ENCODE measurements at regions not wholly inside any gene's neighbourhood (a gene's known extent, or its start where the extent isn't known, plus 50 kb on each side); places are given as distances from the start of the nearest gene placed in this dataset.

DNA sequence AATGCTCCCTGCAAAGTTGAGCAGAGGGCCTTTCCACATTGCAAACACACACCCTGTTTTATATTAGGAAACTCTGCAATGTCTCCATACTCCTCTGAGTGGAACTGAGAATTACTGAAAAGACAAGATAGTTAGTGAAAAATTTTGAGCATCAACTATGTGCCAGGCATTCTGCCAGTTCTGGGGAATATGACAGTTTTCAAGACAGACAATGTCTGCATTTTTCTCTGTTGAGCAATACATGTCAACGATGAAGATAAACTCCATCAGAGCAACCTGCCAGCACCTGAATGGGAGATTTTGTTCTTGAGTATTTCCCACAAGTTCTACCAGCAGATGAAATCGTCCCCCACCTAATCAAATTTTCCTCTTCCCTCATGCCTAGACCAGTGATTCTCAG, 203.4 kb upstream of the BMPER start:
- DNase-seq = no peak

DNA sequence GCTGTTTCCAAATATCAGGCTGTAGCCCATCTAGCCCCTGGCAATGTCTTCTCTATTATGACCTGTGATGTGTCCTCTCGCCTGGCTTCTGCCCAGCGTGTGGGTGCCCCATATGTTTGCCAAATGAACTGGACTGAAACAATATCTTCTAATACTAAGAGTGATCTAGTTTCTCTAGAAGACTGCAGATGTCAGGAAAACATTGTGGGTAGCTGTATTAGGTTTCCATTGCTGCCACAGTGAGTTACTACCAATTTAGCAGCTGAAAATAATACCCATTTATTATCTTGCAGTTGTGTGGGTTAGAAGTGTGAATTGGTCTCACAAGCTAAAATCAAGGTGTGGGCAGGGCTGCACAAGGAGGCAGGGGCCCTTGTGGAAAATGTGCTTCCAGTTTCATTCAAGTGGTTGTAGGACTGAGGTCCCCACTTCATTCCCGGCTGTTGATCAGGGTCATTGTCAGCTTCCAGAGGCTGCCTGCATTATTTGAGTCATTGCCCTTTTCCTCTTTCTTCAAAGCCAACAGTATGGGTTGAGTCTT, 202.8 kb upstream of the BMPER start:
- DNase-seq = no peak

DNA sequence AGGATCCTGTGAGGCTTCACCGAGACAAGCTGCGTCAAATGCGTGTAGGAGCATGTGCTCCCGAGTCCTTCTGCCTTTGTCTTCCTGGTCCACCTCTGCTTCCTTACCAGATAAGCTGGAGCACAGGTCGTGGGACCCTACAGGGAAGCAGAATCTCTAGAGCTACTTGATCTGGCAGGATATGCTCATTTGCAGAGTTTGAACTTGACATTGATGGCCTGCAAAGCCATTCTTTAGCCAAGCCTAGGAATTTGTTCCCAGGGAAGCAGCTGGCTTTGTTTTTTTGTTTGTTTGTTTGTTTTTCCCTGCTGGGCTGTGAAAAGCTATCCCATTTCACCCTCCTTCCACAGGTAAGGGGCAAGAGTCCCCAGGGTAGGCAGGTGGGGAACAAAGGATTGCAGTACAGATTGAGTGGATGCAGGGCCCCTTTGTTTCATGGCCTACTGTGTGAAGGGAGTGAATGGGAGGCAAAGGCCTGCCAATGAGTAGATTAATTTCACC, 200.0 kb upstream of the BMPER start:
- DNase-seq = no peak

DNA sequence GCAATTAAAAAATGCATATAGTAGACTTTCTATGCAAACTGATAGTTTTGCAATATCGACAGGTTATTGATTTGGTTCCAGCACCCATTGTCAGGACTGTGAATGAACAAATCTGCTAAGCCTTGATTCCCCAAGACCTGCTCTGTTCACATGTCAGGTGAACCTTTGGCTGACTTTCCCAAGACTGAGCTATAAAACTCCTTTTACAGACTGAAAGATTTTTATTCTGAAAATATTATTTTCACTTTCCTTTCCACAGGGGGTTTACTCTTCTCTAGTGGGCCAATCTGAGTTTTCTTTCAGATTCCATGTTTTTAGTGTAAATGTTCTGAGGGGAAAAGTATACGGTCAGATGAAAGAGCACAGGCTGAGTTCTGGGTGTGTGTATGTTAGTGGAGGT, 199.2 kb upstream of the BMPER start:
- no peak for DNase-seq

DNA sequence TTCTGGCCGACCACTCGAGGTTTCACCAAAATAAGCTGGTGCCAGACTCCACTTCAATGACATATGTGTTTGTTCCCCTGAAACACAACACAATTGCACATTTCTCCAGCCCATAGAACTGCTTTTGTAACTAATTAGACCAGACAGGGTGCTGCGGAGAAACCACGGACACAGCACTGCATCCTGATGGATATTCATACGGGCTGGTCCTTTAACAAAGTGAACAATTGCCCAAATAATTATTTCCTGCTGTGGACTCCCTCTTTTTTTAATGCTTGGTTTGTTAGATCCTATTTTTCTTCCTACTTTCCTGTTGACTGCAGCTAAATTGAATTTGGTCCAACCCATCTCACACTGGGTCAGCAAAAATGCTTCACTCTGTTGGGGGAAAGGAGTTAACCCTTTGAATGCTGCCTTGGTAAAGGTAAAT, 198.6 kb upstream of the BMPER start:
- no peak for DNase-seq

DNA sequence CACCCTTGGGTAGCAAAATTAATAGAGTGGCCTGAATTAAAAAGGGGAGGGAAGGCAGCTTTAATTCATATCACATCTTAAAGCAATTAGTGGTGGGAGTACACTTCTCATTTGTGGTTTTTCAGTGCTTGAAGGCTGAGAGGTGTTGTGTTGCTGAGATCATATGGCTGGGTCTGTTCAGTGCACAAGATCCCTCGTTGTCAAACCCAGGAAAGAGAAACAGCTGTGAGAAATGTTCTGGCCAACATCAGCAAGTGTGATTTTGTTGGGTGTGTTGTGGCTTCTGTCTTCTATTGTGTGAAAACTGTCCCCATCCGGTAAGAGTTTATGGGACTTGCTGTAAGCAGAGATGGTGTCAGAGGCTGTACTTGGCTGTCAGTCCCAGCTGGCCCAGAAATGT, 197.9 kb upstream of the BMPER start:
- DNase-seq = no peak

DNA sequence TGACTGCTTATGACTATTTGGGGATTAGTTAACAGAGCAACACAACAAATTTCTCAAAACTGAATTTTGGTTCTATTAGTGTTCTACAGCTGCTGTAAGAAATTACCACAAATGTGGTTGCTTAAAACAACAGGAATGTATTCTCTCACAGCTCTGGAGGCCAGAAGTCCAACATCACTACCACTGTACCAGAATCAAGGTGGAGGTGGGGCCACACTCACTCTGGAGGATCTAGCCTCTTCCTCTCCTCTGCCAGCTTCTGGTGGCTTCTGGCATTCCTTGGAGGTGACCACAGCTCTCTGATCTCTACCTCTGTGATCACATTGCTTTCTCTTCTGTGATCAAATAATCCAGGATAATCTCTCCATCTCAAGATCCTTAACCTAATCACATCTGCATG, 194.7 kb upstream of the BMPER start:
- no peak for DNase-seq

DNA sequence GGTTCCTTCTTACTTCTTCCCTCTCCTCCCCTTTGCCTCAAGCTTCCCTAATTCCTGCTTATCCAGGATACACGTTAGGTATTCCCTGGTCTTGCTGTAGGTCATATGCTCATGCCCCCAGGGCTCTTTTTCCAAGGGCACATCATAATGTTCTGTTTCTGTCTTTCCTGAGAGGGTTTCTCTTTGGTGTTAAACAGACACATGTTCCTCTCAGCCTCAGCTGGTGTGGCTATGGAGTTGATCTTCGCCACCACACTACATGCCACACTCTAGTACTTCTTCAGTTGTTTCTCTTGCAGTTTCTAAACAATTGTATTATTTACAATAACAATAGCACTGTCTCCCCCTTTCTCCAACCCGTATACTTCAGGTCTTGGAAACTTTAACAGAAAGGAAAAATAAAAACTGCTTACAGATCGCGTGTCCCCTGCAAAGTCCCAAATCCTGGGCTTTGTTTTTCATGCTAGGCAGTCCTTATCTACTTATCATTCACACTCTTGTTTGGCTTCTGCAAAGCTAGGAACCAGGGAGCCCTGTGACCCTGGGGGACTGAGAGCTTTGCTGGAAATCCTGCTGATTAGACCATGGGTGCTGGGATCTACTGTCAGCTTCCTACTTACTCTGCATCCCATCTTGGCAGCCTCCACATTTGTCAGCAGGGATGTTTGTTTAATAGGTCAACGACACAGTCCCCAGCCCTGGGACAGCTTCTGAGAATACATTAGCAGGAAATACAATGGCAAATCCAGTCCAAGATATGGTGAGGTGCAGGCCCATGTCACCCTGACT, 193.9 kb upstream of the BMPER start:
- no peak for DNase-seq

DNA sequence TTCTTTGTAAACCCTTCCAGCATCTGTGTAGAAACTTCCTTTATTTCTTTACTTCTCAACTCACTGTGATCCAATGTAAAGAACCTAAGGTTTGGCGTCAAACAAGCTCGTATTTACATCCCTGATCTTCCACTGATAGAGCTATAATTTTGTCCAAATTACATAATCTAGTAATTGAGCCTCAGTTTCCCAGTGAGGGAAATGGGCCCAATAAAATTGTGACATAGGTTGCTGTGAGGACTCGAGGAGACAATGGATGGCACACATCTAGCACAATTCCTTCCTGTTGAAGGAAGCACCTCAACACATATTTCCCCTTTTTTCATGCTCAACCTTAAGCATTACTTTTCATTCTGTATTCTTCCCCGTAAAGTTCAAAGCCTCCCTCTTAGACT, 193.3 kb upstream of the BMPER start:
- DNase-seq = no peak

DNA sequence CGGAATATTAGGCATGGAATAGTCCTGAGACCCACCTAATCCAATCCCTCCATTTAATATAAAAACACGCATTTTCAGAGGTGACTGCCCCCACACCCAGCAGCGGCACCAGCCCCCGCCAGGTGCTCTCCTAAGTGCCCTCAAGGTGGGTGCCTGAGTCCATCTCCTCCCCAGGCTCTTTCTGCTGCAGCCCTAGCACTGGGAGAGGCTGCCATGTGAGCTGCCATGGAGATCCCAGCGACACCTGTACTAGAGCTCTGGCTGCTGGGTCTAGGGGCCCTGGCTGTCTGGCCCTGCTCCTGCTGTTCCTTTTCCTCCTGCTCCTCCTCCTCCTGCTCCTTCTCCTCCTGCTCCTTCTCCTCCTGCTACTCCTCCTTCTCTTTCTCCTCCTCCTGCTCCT, 191.1 kb upstream of the BMPER start:
- no peak for DNase-seq

DNA sequence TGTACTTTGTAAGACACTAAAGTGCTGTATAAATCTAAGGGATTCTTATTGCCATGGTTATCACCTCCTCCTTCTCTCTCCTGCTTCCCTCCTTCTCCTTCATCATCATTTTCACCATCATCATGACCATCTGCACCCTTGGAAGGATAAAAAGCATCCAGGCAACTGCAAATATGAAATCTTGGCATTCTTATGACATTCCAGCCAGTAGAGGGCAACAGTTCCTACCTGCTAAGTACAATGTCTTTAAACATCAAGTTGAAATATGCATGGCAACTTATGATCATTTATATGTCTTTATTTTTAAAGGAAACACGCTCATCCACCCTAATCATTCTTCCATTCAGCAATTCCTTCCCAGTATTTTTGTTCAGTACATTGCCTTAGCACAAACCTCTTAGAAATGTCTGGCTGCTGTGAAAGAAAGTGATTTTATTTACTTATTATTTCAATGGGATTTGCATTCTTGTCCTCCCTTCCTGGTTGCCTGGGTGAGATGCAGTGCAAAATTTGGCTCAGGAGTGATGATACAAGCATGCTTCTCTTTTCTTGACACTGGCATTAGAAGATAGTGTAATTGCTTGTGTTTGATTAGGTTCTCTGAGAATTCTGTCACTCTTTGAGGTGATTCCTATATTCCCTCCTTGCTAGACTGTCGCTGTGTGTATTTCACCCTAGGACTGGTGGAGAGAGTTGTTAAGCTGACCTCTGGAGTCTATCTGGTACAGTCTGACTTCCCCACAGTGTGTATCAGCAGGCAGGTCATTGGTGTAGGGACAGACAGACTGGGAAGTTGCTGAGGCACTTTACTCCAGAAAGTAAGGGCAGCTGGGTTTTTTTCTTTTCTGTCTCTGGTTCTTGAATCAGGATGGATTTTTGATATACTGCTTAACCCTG, 188.5 kb upstream of the BMPER start:
- no peak for DNase-seq

DNA sequence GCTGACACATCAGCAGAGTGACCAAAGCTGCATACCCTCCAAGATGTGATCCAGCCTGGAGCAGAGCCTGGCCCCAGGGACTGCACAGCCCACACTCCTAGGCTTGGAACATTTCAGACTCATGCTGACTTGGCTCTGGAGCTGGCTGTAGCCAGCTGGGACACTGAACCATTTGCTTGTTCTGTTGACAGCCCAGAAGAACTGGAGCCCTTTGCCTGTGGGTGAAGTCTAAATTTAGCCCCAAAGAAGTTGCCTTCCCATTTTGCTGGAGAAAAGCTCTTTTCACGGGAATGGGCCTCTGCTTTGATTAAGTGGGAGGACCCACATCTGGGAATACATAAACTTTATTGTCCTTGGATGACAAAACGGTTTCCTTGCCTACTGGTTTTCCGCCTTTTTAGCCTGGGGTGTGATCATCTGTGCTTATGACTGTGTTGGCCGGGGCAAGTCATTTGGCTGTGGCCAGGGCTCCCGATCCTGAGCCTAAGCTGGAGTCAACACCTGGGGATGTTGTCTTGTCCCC, 186.2 kb upstream of the BMPER start:
- DNase-seq = no peak

DNA sequence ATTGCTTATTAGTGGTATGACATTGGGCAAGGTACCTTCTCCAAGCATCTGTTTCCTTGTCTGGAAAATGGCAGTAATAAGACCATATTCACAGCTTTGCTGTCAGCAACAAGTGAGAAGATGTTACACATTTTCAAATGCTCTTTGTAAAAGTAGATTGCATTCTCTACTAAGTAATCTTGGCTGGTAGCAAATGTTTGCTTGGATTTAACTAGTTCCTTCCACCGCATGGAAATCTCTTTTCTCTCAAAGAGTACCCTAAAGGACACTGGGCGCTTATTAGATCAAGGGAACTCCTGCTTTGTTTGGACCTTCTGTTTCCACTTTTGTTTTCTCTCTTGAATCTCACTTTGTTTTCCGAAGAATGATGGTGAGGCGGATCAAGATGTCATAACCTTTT, 185.2 kb upstream of the BMPER start:
- no peak for DNase-seq

DNA sequence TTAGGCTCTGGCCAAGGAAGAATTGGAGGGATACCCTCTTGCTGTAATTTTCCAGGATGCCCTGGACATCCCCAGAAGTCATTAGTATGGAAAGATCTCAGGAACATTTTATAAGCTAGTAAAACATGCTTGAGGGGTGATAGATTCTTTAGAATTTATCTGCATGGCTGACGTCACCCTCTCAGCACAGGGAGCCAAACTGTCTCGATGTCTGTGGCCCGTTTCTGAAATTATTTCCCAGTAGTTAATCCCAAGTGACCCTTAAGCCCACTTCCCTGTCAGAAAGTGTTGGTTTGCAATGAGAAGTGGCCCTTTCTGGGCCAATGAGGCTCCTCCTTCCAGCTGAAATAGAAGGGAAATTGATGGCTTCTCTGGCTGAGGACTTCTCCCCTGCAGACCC, 184.5 kb upstream of the BMPER start:
- no peak for DNase-seq

DNA sequence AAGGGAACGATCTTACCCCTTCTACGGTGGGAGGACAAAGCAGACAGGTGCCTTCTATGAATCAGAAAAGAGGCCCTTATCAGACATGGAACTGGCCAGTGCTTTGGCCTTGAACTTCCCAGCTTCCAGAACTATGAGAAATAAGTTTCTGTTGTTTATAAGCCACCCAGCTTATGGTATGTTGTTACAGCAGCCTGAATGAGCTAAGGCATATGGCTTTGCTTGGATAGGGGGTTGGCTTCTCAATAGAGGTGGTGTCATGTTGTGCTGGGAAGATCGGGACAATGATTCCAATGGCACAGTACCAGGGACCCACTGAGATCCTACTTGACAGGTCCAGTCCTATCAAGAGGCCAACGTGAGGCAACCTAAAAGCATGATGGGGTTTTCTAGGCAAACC, 183.4 kb upstream of the BMPER start:
- DNase-seq = no peak

DNA sequence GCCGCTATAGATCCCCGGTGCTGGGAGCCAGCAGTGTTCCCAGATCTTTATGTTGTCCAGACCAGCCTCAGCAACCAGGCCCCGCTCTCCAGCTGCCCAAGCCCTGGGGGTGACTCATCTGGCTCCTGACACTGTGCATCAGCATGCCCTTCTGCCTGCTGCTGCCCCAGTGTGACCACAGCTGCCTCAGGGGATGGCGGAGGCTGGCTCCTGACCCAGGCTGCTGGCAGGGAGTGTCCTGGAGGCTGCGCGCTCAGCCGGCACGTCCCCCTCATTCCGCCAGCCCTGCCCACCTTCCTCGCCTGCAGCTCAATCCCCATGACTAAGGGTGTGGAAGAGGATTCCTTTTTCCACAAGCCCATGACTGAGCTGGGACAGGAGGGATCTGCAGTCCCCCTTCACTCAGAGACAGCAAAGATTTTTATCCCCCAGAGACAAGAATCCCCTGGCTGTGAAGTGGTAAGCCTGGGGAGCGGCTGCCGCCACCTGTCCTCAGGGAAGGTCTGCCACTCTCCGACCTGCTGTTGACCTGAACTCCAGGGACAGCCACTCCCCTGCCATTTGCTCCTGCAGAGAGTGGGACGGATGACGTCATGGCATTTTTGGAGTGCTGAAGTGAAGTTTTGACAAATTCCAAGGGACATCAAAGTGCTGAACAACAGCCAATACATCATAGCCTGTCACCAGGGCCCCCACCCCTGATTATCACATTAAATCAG, 182.8 kb upstream of the BMPER start:
- no peak for DNase-seq

DNA sequence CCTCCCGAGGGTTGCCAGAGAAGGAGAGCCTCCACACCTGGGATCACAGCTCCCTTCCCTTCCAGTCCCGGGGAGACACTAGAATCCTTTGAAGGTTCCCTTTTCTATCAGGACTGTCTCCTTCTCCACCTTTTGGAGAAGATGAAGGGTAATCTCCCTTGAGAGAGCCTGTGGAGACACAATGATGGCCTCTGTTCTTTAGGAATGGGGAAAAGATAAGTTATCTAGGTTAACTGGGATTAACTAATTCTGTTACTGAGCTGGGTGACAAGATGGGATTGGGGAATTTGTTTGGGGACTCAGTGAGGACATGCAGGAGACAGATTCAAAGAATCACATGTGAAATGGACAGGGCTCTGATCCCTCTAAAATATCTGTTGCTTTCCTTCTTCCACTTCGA, 181.1 kb upstream of the BMPER start:
- DNase-seq = no peak

DNA sequence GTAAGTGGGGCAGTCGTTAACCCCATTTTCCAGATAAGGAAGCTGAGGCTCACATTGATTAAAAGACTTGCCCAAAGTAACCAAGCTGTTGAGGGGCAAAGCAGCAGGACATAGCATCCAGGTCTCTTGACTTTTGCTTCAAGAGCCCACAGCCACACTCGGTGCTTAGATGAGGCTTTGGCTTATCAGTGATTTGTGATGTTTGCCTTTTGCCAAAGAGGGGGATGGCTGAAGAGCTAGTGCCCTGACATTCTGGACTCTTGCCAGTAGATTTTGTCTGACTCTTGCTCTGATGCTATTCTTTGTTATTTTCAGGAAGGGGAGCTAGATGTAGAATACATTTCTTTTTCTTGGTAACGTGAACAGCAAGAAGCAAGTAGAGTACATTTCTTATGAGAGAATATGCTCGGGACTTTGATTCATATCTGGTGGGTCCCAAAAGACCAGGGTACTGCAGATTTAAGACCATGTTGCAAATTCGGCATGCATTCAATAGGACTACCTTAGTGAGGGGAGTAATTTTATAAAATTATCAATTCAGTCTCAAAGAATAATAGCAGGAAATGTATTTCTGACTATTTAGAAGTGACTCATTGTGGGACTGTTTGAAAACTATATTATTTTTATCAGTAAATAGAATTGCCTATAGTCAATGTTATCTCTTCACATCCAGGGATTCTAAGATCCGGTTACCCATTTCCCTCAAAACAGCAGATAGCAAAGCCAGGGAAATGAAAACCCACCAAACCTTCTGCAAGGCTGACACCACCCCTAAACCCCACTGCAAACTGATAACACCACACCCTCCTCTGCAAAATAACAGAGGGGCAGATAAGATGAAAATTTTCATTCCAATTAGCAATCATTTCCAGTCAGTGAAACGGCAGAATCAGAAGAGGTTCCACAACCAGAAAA, 180.0 kb upstream of the BMPER start:
- no peak for DNase-seq

DNA sequence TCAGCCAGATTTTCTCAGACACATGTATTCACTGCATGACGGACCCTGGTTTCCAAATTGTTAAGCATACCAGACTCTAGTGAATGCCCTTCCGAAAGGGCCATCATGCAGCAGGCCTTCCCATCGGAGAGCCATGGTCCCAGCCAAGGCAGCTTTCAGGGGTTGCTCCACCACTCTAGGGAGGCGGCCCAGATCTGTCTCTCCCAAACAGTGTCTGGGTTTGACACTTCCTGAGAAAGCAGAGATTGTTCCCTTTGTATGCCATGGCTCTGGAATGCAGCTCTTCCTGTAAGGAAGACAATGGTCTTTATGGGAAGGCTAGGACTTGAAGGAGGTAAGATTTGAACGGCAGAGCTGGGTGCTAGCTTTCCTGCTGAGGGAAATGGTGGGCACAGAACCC, 178.8 kb upstream of the BMPER start:
- DNase-seq = no peak

DNA sequence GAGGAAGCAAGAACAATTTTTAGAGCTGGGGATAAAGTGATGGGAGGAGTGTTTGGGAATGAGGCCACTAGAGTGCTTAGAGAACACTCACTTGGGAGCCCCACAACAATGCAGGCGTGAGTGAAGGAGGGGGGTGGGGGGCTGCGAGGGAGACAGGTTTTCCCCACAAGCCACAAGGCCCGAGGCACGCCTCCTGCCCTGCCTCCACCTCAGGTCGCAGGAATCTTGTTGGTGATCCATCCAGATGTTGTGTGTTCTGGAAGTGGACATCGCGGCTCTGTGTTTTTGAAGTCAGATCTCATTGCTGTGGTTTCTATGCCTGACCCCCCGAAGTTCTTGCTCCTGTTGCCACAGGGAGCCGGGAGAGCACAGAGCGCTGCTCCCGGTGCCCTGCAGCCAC, 178.0 kb upstream of the BMPER start:
- DNase-seq = no peak

DNA sequence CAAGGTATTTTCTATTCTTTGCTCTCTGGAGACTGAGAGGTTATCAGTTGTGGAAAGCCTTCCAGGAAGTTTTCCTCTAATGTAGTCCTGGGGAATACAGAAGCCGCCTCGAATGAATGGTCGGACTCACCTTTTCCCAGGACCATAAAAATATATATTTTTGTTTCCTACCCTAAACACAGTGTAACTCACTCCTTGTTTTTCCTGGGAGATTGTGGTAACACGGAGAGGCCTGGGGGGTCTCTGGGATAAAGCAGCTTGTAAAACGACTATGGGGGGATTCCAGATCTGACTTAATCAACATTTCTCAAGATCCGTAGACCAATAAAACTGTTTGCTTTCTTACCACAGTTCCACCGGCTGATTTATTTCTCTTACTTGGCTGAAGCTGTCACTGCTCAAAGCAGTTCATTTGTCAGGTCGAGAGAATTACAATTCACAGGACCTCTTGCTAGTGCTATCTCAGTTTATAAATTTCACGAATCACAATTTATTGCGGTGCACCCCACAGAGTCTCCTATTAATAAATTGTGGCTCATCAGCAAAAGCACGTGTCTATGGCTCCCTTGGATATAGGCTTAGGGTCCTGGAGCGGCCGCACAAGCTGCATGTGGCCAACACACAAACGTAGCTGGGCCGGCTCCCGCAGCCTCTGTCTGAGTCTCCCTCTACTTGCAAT, 176.3 kb upstream of the BMPER start:
- no peak for DNase-seq

All from stimulated activated CD8-positive, alpha-beta memory T cell treated with anti-CD3 and anti-CD28 coated beads, Interleukin-4, amount 100 ng/mL, for 48 hours (primary cell).